ENCODE measurements at regions not wholly inside any gene's neighbourhood (a gene's known extent, or its start where the extent isn't known, plus 50 kb on each side); places are given as distances from the start of the nearest gene placed in this dataset.

DNA sequence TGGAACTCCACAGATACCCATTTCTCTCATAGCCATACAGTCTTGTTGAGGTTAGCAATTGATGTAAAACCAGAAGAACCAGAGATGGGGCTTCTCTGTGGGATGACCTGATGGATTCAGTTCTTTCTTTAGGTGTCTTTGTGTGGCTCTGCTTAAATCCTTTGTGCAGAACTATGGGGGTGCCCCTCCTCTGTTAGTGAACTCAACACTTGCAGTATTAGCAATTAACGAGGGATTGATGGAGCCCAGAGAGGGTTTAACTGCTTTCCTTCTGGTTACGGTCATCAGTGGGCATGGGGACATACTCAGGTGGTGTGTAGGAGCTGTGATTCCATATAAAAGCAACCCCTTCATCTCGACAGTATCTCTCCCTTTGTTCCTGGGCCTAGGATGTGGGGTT is 406.8 kb upstream of the FAM98A start:
- TF ChIP-seq, protein P1, sequence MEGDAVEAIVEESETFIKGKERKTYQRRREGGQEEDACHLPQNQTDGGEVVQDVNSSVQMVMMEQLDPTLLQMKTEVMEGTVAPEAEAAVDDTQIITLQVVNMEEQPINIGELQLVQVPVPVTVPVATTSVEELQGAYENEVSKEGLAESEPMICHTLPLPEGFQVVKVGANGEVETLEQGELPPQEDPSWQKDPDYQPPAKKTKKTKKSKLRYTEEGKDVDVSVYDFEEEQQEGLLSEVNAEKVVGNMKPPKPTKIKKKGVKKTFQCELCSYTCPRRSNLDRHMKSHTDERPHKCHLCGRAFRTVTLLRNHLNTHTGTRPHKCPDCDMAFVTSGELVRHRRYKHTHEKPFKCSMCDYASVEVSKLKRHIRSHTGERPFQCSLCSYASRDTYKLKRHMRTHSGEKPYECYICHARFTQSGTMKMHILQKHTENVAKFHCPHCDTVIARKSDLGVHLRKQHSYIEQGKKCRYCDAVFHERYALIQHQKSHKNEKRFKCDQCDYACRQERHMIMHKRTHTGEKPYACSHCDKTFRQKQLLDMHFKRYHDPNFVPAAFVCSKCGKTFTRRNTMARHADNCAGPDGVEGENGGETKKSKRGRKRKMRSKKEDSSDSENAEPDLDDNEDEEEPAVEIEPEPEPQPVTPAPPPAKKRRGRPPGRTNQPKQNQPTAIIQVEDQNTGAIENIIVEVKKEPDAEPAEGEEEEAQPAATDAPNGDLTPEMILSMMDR (IDR thresholded peaks at IDR 0.05; ENCODE audit: insufficient read depth, low read length, poor library complexity, severe bottlenecking): no peak
- no peak for TF ChIP-seq EZH2phosphoT487 (conservative IDR thresholded peaks at IDR 0.05; ENCODE audit: low read length)

All from SU-DHL-6 (cell line).